ENCODE measurements at regions not wholly inside any gene's neighbourhood (a gene's known extent, or its start where the extent isn't known, plus 50 kb on each side); places are given as distances from the start of the nearest gene placed in this dataset.

- TF ChIP-seq CTCF (IDR thresholded peaks at IDR 0.05; ENCODE audit: insufficient read depth, low read length, poor library complexity, severe bottlenecking) = no peak
- no peak for TF ChIP-seq EZH2phosphoT487 (conservative IDR thresholded peaks at IDR 0.05; ENCODE audit: low read length)
These were observed 96.7 kb upstream of the SMIM23 start for GRCh38 chr5:171688696-171689495.
